Parathyroid adenoma (tissue), 2 donors: ENCODE measurements at regions not wholly inside any gene's neighbourhood (a gene's known extent, or its start where the extent isn't known, plus 50 kb on each side); places are given as distances from the start of the nearest gene placed in this dataset.

Experiments used
- H2AFZ ChIP-seq: fragments of 300-600 bp; sonication (generic); one replicate; pipeline ENCODE4 v1.7.0; 2017; ENCODE audit warnings: antibody characterized with exemption, mild to moderate bottlenecking
- H3K27ac ChIP-seq: fragments of 300-600 bp; sonication (generic); one replicate; pipeline ENCODE4 v1.7.0; 2017
- H3K27me3 ChIP-seq: fragments of 300-600 bp; sonication (generic); one replicate; pipeline ENCODE4 v1.7.0; 2017; ENCODE audit warnings: low read length; ENCODE audit not compliant: control insufficient read depth, insufficient read depth
- H3K36me3 ChIP-seq: fragments of 300-600 bp; sonication (generic); one replicate; pipeline ENCODE4 v1.7.0; 2017; ENCODE audit warnings: low read length; ENCODE audit not compliant: control insufficient read depth, insufficient read depth
- H3K4me1 ChIP-seq: fragments of 300-600 bp; sonication (generic); one replicate; pipeline ENCODE4 v1.7.0; 2017; ENCODE audit warnings: control low read depth
- H3K4me2 ChIP-seq: fragments of 300-600 bp; sonication (generic); one replicate; pipeline ENCODE4 v1.7.0; 2017; ENCODE audit warnings: low read length
- H3K4me3 ChIP-seq: fragments of 300-600 bp; sonication (generic); one replicate; pipeline ENCODE4 v1.7.0; 2017; ENCODE audit warnings: low read depth, low read length
- H3K79me2 ChIP-seq: fragments of 300-600 bp; sonication (generic); one replicate; pipeline ENCODE4 v1.7.0; 2017; ENCODE audit warnings: control low read depth
- H3K9ac ChIP-seq: fragments of 300-600 bp; sonication (generic); one replicate; pipeline ENCODE4 v1.7.0; 2017; ENCODE audit warnings: mild to moderate bottlenecking
- H3K9me3 ChIP-seq: fragments of 300-600 bp; sonication (generic); one replicate; pipeline ENCODE4 v1.7.0; 2017; ENCODE audit warnings: low read length; ENCODE audit not compliant: control insufficient read depth
- CTCF ChIP-seq: fragments of 300-600 bp; sonication (generic); IDR thresholded peaks from one replicate; pipeline ENCODE4 v1.7.0; 2017; ENCODE audit warnings: antibody characterized with exemption, mild to moderate bottlenecking
- donor health status: primary hyperparathyroidism.

GRCh38 chr3:150141790-150142326, 171.2 kb upstream of the PFN2 start:
- Histone ChIP-seq H3K4me3 (no peak overlapping the region), H2AFZ (no peak overlapping the region), H3K9me3 (no peaks in the 10 kb centered on the region), H3K36me3 (no peaks in the 10 kb centered on the region), H3K27ac (no peak overlapping the region), H3K79me2 (no peaks in the 10 kb centered on the region), H3K4me1 (no peaks in the 10 kb centered on the region), H3K4me2 (no peak overlapping the region), H3K9ac (no peak overlapping the region), H3K27me3 (no peaks in the 10 kb centered on the region)
- TF ChIP-seq CTCF: no peak

- no peaks in the 10 kb centered on the region for H3K9me3 ChIP-seq
- no peaks in the 10 kb centered on the region for H3K79me2 ChIP-seq
Observed at GRCh38 chr3:150140614-150141321, 170.1 kb upstream of the PFN2 start.

GRCh38 chr3:150138824-150139223, 168.1 kb upstream of the PFN2 start:
- Histone ChIP-seq H3K4me1 (no peaks in the 10 kb centered on the region), H3K79me2 (no peaks in the 10 kb centered on the region), H3K4me3 (no peak overlapping the region), H3K36me3 (no peaks in the 10 kb centered on the region), H3K9me3 (no peaks in the 10 kb centered on the region), H3K4me2 (no peak overlapping the region), H2AFZ (no peak overlapping the region), H3K27ac (no peak overlapping the region), H3K27me3 (no peaks in the 10 kb centered on the region), H3K9ac (no peak overlapping the region)
- TF ChIP-seq CTCF: no peak

More at GRCh38 chr3:150140614-150141321, 170.1 kb upstream of the PFN2 start:
- Histone ChIP-seq H2AFZ (no peak overlapping the region), H3K4me3 (no peak overlapping the region), H3K36me3 (no peaks in the 10 kb centered on the region), H3K27me3 (no peaks in the 10 kb centered on the region), H3K27ac (no peak overlapping the region), H3K9ac (no peak overlapping the region), H3K4me2 (no peak overlapping the region), H3K4me1 (no peaks in the 10 kb centered on the region)
- TF ChIP-seq CTCF: no peak

GRCh38 chr3:150136242-150136641, 165.5 kb upstream of the PFN2 start:
- H3K4me3 ChIP-seq: no peak overlapping the region
- no peak overlapping the region for H3K27ac ChIP-seq
- TF ChIP-seq CTCF: no peak
- no peak overlapping the region for H3K9ac ChIP-seq
- no peaks in the 10 kb centered on the region for H3K79me2 ChIP-seq
- no peak overlapping the region for H3K4me2 ChIP-seq
- no peak overlapping the region for H2AFZ ChIP-seq
- no peaks in the 10 kb centered on the region for H3K36me3 ChIP-seq
- no peaks in the 10 kb centered on the region for H3K27me3 ChIP-seq
- no peaks in the 10 kb centered on the region for H3K4me1 ChIP-seq
- no peaks in the 10 kb centered on the region for H3K9me3 ChIP-seq

GRCh38 chr3:150135287-150135721, 164.6 kb upstream of the PFN2 start:
- Histone ChIP-seq H3K9me3 (no peaks in the 10 kb centered on the region), H3K4me1 (no peaks in the 10 kb centered on the region), H3K4me3 (no peak overlapping the region), H2AFZ (no peak overlapping the region), H3K79me2 (no peaks in the 10 kb centered on the region), H3K36me3 (no peaks in the 10 kb centered on the region), H3K9ac (no peak overlapping the region), H3K27me3 (no peaks in the 10 kb centered on the region), H3K4me2 (no peak overlapping the region), H3K27ac (no peak overlapping the region)
- TF ChIP-seq CTCF: no peak
